Prostate gland (tissue), 2 donors: ENCODE measurements at regions not wholly inside any gene's neighbourhood (a gene's known extent, or its start where the extent isn't known, plus 50 kb on each side); places are given as distances from the start of the nearest gene placed in this dataset.

Source experiments
- DNase-seq: peaks from one replicate; pipeline ENCODE4 v3.0.0-alpha.2; 2019; ENCODE audit warnings: low spot score
- H3K27ac ChIP-seq, 2 donors: fragments of 200-600 bp; sonication (generic); 2 replicates each; pipeline ENCODE4 v1.5.1; 2017 to 2019
- H3K27me3 ChIP-seq: fragments of 200-600 bp; sonication (generic); replicated peaks from 2 replicates; pipeline ENCODE4 v1.5.1; 2019; ENCODE audit not compliant: insufficient read depth
- H3K36me3 ChIP-seq, 2 donors: fragments of 200-600 bp; sonication (generic); 1 replicate in 1 of 2; 2 replicates in 1 of 2; pipeline versions ENCODE4 v1.5.1 to v1.8.1; 2017 to 2019
- H3K4me1 ChIP-seq: fragments of 200-600 bp; sonication (generic); replicated peaks from 2 replicates; pipeline ENCODE4 v1.5.1; 2019
- H3K4me3 ChIP-seq, 2 donors: fragments of 200-600 bp; sonication (generic); 2 replicates each; pipeline ENCODE4 v1.5.1; 2017 to 2019
- H3K9me3 ChIP-seq: fragments of 200-600 bp; sonication (generic); 2 replicates; pipeline ENCODE4 v1.5.1; 2017
- POLR2A ChIP-seq: fragments of 450-650 bp; IDR thresholded peaks from one replicate; pipeline ENCODE4 v1.6.1; 2016; ENCODE audit warnings: antibody characterized with exemption, mild to moderate bottlenecking
- POLR2AphosphoS5 ChIP-seq: sonication (generic); formaldehyde crosslinking; IDR thresholded peaks from one replicate; pipeline ENCODE4 v1.6.1; 2017; ENCODE audit warnings: antibody characterized with exemption
- WGBS: methylation state at CpG from one replicate; pipeline ENCODE4 v1.1.5; 2018; 5-methylcytosine and 5-hydroxymethylcytosine counted together
- intact Hi-C: fragments of 100-400 bp; cut with DNase I; formaldehyde crosslinking; loops from one replicate; pipeline ENCODE4 v1.14.2; 2022
- TF ChIP-seq, protein P1 (sequence below), 4 experiments: fragments of 200-600 bp in 2 of 4; fragments of 450-650 bp in 2 of 4; sonication (generic) in 2 of 4; IDR thresholded peaks; 1 replicate in 3 of 4; 2 replicates in 1 of 4; pipeline ENCODE4 v1.5.1; 2016 to 2019; ENCODE audit warnings: antibody characterized with exemption in 4 of 4, mild to moderate bottlenecking in 2 of 4, moderate library complexity in 2 of 4

DNA sequence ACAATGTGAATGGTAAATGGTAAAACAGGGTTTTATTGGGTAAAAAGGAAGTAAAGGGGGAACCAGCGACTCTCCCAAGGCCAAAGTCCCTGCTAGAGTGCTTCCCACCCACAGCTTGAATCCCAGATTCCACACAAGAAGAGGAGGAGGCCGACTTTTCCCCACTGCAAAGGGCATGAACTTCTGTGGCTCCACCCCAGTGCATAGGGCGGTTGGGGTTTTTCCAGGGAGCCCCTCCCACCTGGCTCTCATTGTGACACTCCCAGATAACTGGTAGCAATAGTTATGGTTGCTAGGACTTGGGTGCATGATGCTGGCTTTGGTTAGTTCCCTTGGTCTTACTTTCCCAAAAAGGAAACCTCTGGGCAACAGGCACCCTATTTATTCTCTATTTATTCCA lies 666.0 kb upstream of the CA10 start:
- no peak for DNase-seq
- no peak overlapping the region for H3K4me3 ChIP-seq
- no peaks in the 10 kb centered on the region for H3K27me3 ChIP-seq
- intact Hi-C loops: no loop called here
- no peak overlapping the region for H3K27ac ChIP-seq
- 40% methylated on average over 3 of the region's 3 CpGs for WGBS
- H3K9me3 ChIP-seq: no peaks in the 10 kb centered on the region
- H3K36me3 ChIP-seq: no peaks in the 10 kb centered on the region
- TF ChIP-seq POLR2A (no peak), POLR2AphosphoS5 (no peak)
- TF ChIP-seq, protein P1, sequence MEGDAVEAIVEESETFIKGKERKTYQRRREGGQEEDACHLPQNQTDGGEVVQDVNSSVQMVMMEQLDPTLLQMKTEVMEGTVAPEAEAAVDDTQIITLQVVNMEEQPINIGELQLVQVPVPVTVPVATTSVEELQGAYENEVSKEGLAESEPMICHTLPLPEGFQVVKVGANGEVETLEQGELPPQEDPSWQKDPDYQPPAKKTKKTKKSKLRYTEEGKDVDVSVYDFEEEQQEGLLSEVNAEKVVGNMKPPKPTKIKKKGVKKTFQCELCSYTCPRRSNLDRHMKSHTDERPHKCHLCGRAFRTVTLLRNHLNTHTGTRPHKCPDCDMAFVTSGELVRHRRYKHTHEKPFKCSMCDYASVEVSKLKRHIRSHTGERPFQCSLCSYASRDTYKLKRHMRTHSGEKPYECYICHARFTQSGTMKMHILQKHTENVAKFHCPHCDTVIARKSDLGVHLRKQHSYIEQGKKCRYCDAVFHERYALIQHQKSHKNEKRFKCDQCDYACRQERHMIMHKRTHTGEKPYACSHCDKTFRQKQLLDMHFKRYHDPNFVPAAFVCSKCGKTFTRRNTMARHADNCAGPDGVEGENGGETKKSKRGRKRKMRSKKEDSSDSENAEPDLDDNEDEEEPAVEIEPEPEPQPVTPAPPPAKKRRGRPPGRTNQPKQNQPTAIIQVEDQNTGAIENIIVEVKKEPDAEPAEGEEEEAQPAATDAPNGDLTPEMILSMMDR (IDR thresholded peaks at IDR 0.05): no peak
- no peaks in the 10 kb centered on the region for H3K4me1 ChIP-seq

DNA sequence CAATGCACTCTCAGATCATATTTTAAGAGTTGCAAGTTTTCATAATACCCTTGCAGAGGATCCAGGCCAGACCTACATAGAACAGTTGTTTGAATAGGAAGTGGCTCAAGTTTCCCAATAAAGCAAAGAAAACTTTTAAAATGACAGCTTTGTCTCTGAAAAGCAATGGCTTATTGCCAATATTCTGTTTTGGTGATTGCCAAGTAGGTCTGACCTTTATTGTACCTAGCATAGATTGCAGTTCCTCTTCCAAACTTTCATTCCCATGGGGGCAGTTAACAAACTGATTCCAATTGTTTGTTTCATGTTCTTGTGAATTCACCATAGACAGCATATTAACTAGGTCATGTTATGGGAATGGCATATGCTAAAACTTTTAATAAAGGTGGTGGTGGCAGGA lies 664.6 kb upstream of the CA10 start:
- H3K4me3 ChIP-seq: no peak overlapping the region
- intact Hi-C loops: no loop called here
- no peak for DNase-seq
- H3K4me1 ChIP-seq: no peaks in the 10 kb centered on the region
- no peak overlapping the region for H3K27ac ChIP-seq
- no peaks in the 10 kb centered on the region for H3K36me3 ChIP-seq
- H3K27me3 ChIP-seq: no peaks in the 10 kb centered on the region
- TF ChIP-seq POLR2A (no peak), POLR2AphosphoS5 (no peak)
- TF ChIP-seq, protein P1 (IDR thresholded peaks at IDR 0.05): no peak
- H3K9me3 ChIP-seq: no peaks in the 10 kb centered on the region

GRCh38 chr17:52790359-52790955 lies 631.9 kb upstream of the CA10 start:
- WGBS: 87% methylated on average over 7 of the region's 7 CpGs
- TF ChIP-seq POLR2A: no peak
- no peak for TF ChIP-seq POLR2AphosphoS5
- TF ChIP-seq, protein P1 (IDR thresholded peaks at IDR 0.05): no peak
- H3K4me1 ChIP-seq: no peaks in the 10 kb centered on the region
- H3K4me3 ChIP-seq: no peak overlapping the region
- intact Hi-C loops: no loop called here
- no peaks in the 10 kb centered on the region for H3K27me3 ChIP-seq
- no peaks in the 10 kb centered on the region for H3K36me3 ChIP-seq
- no peaks in the 10 kb centered on the region for H3K9me3 ChIP-seq
- DNase-seq: no peak
- no peak overlapping the region for H3K27ac ChIP-seq

- TF ChIP-seq POLR2A (no peak), POLR2AphosphoS5 (no peak)
- TF ChIP-seq, protein P1 (IDR thresholded peaks at IDR 0.05): no peak
- Histone ChIP-seq H3K36me3 (no peaks in the 10 kb centered on the region), H3K27ac (no peak overlapping the region), H3K4me1 (no peaks in the 10 kb centered on the region), H3K27me3 (no peaks in the 10 kb centered on the region), H3K4me3 (no peak overlapping the region), H3K9me3 (no peaks in the 10 kb centered on the region)
- intact Hi-C loops: no loop called here
- no peak for DNase-seq
- 55% methylated on average over 3 of the region's 3 CpGs for WGBS
These were observed 631.3 kb upstream of the CA10 start for GRCh38 chr17:52789829-52790228.

DNA sequence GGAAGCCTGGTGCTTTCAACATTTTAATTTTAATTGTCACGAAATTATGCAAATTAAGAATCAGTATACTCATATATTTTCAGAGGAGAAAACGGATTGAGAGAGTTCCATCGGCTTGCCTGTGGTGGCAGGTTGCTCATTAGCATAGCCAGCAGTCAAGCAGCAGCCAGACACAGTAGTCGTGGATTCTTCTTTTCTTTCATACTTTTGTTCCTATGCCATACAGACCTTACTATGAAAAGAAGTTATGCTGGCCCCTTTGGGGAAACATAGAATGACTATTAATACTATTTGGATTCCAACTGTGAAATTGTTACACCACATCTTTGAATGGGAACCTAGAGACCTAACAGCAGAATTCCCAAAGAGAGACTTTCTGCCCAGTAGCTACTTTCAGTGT lies 617.7 kb upstream of the CA10 start:
- TF ChIP-seq POLR2AphosphoS5: no peak
- no peak for TF ChIP-seq POLR2A
- TF ChIP-seq, protein P1 (IDR thresholded peaks at IDR 0.05): no peak
- H3K27me3 ChIP-seq: no peaks in the 10 kb centered on the region
- no peak overlapping the region for H3K4me3 ChIP-seq
- no peaks in the 10 kb centered on the region for H3K9me3 ChIP-seq
- intact Hi-C loops: no loop called here
- no peak overlapping the region for H3K27ac ChIP-seq
- 56% methylated on average over 4 of the region's 4 CpGs for WGBS
- DNase-seq: no peak
- no peaks in the 10 kb centered on the region for H3K36me3 ChIP-seq
- H3K4me1 ChIP-seq: no peaks in the 10 kb centered on the region
